PC-3 (cell line): ENCODE measurements at regions not wholly inside any gene's neighbourhood (a gene's known extent, or its start where the extent isn't known, plus 50 kb on each side); places are given as distances from the start of the nearest gene placed in this dataset.

Experiments used
- EZH2 ChIP-seq: fragments of 300-600 bp; sonication (generic); IDR thresholded peaks from one replicate; pipeline ENCODE4 v1.6.1; 2017; ENCODE audit warnings: antibody characterized with exemption, mild to moderate bottlenecking, low read length; ENCODE audit not compliant: unreplicated experiment
- TF ChIP-seq, protein P1 (sequence below): fragments of 300-600 bp; sonication (generic); conservative IDR thresholded peaks from 2 replicates; pipeline ENCODE4 v1.5.1; 2017; ENCODE audit warnings: antibody characterized with exemption, low read depth, mild to moderate bottlenecking, low read length

DNA sequence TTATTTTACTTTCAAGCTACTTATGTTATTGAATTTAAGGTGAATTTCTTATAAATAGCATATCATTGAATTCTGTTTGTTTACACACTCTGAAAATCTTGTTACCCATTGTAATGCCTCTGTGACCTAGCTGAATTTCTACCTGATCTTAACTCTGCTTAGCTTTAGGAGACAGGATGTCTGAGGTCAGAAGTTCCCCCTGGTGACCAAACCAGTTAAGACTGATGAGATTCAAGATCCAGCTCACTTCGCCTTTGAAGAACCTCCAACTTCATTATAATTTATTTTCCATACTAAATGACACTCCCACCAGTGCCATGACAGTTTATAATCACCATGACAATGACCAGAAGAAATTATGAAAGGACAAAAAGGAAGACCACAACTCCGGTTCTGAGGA lies 213.4 kb upstream of the CDC14C start:
- TF ChIP-seq, protein P1, sequence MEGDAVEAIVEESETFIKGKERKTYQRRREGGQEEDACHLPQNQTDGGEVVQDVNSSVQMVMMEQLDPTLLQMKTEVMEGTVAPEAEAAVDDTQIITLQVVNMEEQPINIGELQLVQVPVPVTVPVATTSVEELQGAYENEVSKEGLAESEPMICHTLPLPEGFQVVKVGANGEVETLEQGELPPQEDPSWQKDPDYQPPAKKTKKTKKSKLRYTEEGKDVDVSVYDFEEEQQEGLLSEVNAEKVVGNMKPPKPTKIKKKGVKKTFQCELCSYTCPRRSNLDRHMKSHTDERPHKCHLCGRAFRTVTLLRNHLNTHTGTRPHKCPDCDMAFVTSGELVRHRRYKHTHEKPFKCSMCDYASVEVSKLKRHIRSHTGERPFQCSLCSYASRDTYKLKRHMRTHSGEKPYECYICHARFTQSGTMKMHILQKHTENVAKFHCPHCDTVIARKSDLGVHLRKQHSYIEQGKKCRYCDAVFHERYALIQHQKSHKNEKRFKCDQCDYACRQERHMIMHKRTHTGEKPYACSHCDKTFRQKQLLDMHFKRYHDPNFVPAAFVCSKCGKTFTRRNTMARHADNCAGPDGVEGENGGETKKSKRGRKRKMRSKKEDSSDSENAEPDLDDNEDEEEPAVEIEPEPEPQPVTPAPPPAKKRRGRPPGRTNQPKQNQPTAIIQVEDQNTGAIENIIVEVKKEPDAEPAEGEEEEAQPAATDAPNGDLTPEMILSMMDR = 0 out of 2 replicates have a peak, but pooled peaks have one; percentile 8
- TF ChIP-seq EZH2 = no peak
